ENCODE measurements at regions not wholly inside any gene's neighbourhood (a gene's known extent, or its start where the extent isn't known, plus 50 kb on each side); places are given as distances from the start of the nearest gene placed in this dataset.

GRCh38 chr9:88614359-88614758 lies 79.4 kb downstream of the NXNL2 start:
- TF ChIP-seq POLR2A (IDR thresholded peaks at IDR 0.05; ENCODE audit: extremely low read depth, insufficient read length) (no peak), MYC (IDR thresholded peaks at IDR 0.05; ENCODE audit: low read depth, low read length) (no peak)

Data from NB4 (cell line).